ENCODE measurements at regions not wholly inside any gene's neighbourhood (a gene's known extent, or its start where the extent isn't known, plus 50 kb on each side); places are given as distances from the start of the nearest gene placed in this dataset.

DNA sequence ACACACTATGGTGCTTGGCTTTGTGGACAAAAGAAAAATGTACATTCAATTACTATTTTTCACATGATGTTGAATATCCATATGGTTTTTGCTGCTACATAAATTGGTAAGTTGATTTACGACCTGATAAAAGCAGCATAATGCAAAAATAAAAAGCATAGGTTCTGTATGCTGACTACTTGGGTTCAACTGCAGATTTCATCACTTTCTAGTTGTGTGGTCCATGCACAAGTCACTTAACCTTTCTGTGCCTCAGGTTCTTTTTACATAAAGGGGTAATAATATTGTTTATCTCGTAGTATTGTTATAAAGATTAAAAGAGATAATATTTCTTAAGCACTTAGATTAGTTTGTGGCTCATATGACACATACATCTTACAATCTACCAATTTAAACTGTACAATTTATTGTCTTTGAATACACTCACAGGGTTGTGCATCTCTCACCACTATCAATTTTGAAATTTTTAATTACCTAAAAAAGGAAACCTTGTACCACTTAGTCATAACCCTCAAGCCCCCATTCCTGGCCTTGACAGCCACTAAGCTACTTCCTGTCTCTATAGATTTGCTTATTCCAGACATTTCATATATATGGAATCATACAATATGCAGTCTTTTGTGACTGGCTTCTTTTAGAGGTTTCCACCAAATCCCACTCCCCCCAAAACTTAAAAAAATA is 1443.9 kb downstream of the SUCLG1 start:
- TF ChIP-seq YY1 (IDR thresholded peaks at IDR 0.05; ENCODE audit: insufficient read depth, insufficient read length) (no peak), SUZ12 (IDR thresholded peaks at IDR 0.05; ENCODE audit: extremely low read depth, insufficient read depth, insufficient read length) (no peak), ZNF274 (IDR thresholded peaks at IDR 0.05; ENCODE audit: low read depth, low read length) (no peak)

Measured in NT2/D1 (cell line).